GM12891 (cell line): ENCODE measurements at regions not wholly inside any gene's neighbourhood (a gene's known extent, or its start where the extent isn't known, plus 50 kb on each side); places are given as distances from the start of the nearest gene placed in this dataset.

ENCODE experiments used
- DNase-seq: peaks from one replicate; pipeline ENCODE4 v3.0.0; 2011; ENCODE audit warnings: low spot score; ENCODE audit not compliant: insufficient read length
- FAIRE-seq: peaks from 2 replicates; lab custom pipeline; 2011; peaks lifted over from hg19 to GRCh38; lab: Jason Lieb, UNC
- PAX5 ChIP-seq: IDR thresholded peaks from 2 replicates; pipeline ENCODE4 v1.6.1; 2011; ENCODE audit warnings: low read length, moderate library complexity, mild to moderate bottlenecking; ENCODE audit not compliant: insufficient read depth, severe bottlenecking
- POLR2A ChIP-seq: IDR thresholded peaks from 2 replicates; pipeline ENCODE4 v1.6.1; 2011; ENCODE audit warnings: low read depth, low read length, control low read depth
- POLR2AphosphoS5 ChIP-seq: IDR thresholded peaks from 2 replicates; pipeline ENCODE4 v1.6.1; 2011; ENCODE audit warnings: low read depth, low read length, control low read depth
- POU2F2 ChIP-seq: IDR thresholded peaks from 2 replicates; pipeline ENCODE4 v1.6.1; 2011; ENCODE audit warnings: low read depth, mild to moderate bottlenecking, control low read depth, low read length, moderate library complexity
- SPI1 ChIP-seq: IDR thresholded peaks from 2 replicates; pipeline ENCODE4 v1.6.1; 2011; ENCODE audit warnings: low read depth, low read length, control low read depth
- TAF1 ChIP-seq: IDR thresholded peaks from 2 replicates; pipeline ENCODE4 v1.6.1; 2011; ENCODE audit warnings: low read depth, low read length, control low read depth

GRCh38 chr11:43614214-43614613, 66.3 kb upstream of the HSD17B12 start:
- DNase-seq (no peak), FAIRE-seq (no peak)
- no peak for TF ChIP-seq SPI1

- TF ChIP-seq PAX5 (no peak), SPI1 (no peak), POLR2AphosphoS5 (no peak), TAF1 (no peak), POLR2A (no peak)
- no peak for FAIRE-seq
- DNase-seq: no peak
Measured at GRCh38 chr11:43619863-43620505, 60.6 kb upstream of the HSD17B12 start.

GRCh38 chr11:43626798-43627197, 53.7 kb upstream of the HSD17B12 start:
- no peak for FAIRE-seq
- TF ChIP-seq PAX5 (no peak), POU2F2 (no peak), SPI1 (no peak), POLR2A (no peak), POLR2AphosphoS5 (no peak), TAF1 (no peak)
- DNase-seq: no peak
